ENCODE measurements at regions not wholly inside any gene's neighbourhood (a gene's known extent, or its start where the extent isn't known, plus 50 kb on each side); places are given as distances from the start of the nearest gene placed in this dataset.

- H3K4me2 ChIP-seq (ENCODE audit: control insufficient read depth, extremely low read depth, insufficient read depth, low read depth, low read length), result no peak overlapping the region
- no peaks in the 10 kb centered on the region for H4K20me1 ChIP-seq (ENCODE audit: control insufficient read depth, extremely low read depth, insufficient read depth, low read length)
- H3K4me1 ChIP-seq (ENCODE audit: control insufficient read depth, extremely low read depth, insufficient read depth, low read length), result no peaks in the 10 kb centered on the region
- H3K79me2 ChIP-seq (ENCODE audit: control insufficient read depth, insufficient read depth, low read length), result no peaks in the 10 kb centered on the region
- FAIRE-seq, result no peak
- TF ChIP-seq CTCF (optimal IDR thresholded peaks at IDR 0.05 in 1 of 3, IDR thresholded peaks at IDR 0.05 in 1 of 3, conservative IDR thresholded peaks at IDR 0.05 in 1 of 3; ENCODE audit: extremely low read depth in 1 of 3, insufficient read depth in 2 of 3, low read length in 3 of 3) (no peak), EZH2 (IDR thresholded peaks at IDR 0.05; ENCODE audit: low read length) (no peak)
- no peak for DNase-seq (ENCODE audit: low read depth, low spot score)
- no peak overlapping the region for H3K4me3 ChIP-seq (ENCODE audit: control insufficient read depth in 2 of 3, extremely low read depth in 1 of 3, insufficient read depth in 2 of 3, low read depth in 1 of 3, low read length in 3 of 3)
- dilution Hi-C loops (cut with MboI; ENCODE audit: extremely low pct_ligation_motif_present, low sequenced_read_pairs), result no loop called here
- no peaks in the 10 kb centered on the region for H3K36me3 ChIP-seq (ENCODE audit: control insufficient read depth in 2 of 2, extremely low read depth in 1 of 2, insufficient read depth in 2 of 2, low read length in 2 of 2)
- no peak overlapping the region for H2AFZ ChIP-seq (ENCODE audit: control insufficient read depth, low read length)
- no peak overlapping the region for H3K27ac ChIP-seq (ENCODE audit: control insufficient read depth, insufficient read depth, low read length)
- no peaks in the 10 kb centered on the region for H3K27me3 ChIP-seq (ENCODE audit: control insufficient read depth, extremely low read depth, insufficient read depth, low read length)
- H3K9me3 ChIP-seq (ENCODE audit: control insufficient read depth, low read depth, low read length), result no peaks in the 10 kb centered on the region
- no peaks in the 10 kb centered on the region for H3K9me1 ChIP-seq (ENCODE audit: control insufficient read depth, extremely low read depth, insufficient read depth, low read length)
- no peak overlapping the region for H3K9ac ChIP-seq (ENCODE audit: control insufficient read depth, extremely low read depth, insufficient read depth, low read length)
Measured at GRCh38 chr6:84560436-84561390, 203.7 kb downstream of the TBX18 start.

- no peaks in the 10 kb centered on the region for H3K27me3 ChIP-seq (ENCODE audit: control insufficient read depth, extremely low read depth, insufficient read depth, low read length)
- FAIRE-seq (no peak), DNase-seq (ENCODE audit: low read depth, low spot score) (no peak)
- H4K20me1 ChIP-seq (ENCODE audit: control insufficient read depth, extremely low read depth, insufficient read depth, low read length), result no peaks in the 10 kb centered on the region
- no peaks in the 10 kb centered on the region for H3K9me1 ChIP-seq (ENCODE audit: control insufficient read depth, extremely low read depth, insufficient read depth, low read length)
- no peaks in the 10 kb centered on the region for H3K36me3 ChIP-seq (ENCODE audit: control insufficient read depth in 2 of 2, extremely low read depth in 1 of 2, insufficient read depth in 2 of 2, low read length in 2 of 2)
- dilution Hi-C loops (cut with MboI; ENCODE audit: extremely low pct_ligation_motif_present, low sequenced_read_pairs), result no loop called here
- H3K9ac ChIP-seq (ENCODE audit: control insufficient read depth, extremely low read depth, insufficient read depth, low read length), result no peak overlapping the region
- no peak overlapping the region for H3K4me3 ChIP-seq (ENCODE audit: control insufficient read depth in 2 of 3, extremely low read depth in 1 of 3, insufficient read depth in 2 of 3, low read depth in 1 of 3, low read length in 3 of 3)
- no peak for TF ChIP-seq EZH2 (IDR thresholded peaks at IDR 0.05; ENCODE audit: low read length)
- no peak overlapping the region for H3K4me2 ChIP-seq (ENCODE audit: control insufficient read depth, extremely low read depth, insufficient read depth, low read depth, low read length)
- no peak overlapping the region for H3K27ac ChIP-seq (ENCODE audit: control insufficient read depth, insufficient read depth, low read length)
- H3K4me1 ChIP-seq (ENCODE audit: control insufficient read depth, extremely low read depth, insufficient read depth, low read length), result no peaks in the 10 kb centered on the region
- H2AFZ ChIP-seq (ENCODE audit: control insufficient read depth, low read length), result no peak overlapping the region
- H3K9me3 ChIP-seq (ENCODE audit: control insufficient read depth, low read depth, low read length), result no peaks in the 10 kb centered on the region
- H3K79me2 ChIP-seq (ENCODE audit: control insufficient read depth, insufficient read depth, low read length), result no peaks in the 10 kb centered on the region
Measured at GRCh38 chr6:84556541-84557335, 207.7 kb downstream of the TBX18 start.

Data from keratinocyte (primary cell).